Prostate gland (tissue), 2 donors: ENCODE measurements at regions not wholly inside any gene's neighbourhood (a gene's known extent, or its start where the extent isn't known, plus 50 kb on each side); places are given as distances from the start of the nearest gene placed in this dataset.

Experiments used
- DNase-seq: peaks from one replicate; pipeline ENCODE4 v3.0.0-alpha.2; 2019; ENCODE audit warnings: low spot score
- H3K27ac ChIP-seq, 2 donors: fragments of 200-600 bp; sonication (generic); 2 replicates each; pipeline ENCODE4 v1.5.1; 2017 to 2019
- H3K27me3 ChIP-seq: fragments of 200-600 bp; sonication (generic); replicated peaks from 2 replicates; pipeline ENCODE4 v1.5.1; 2019; ENCODE audit not compliant: insufficient read depth
- H3K36me3 ChIP-seq, 2 donors: fragments of 200-600 bp; sonication (generic); 1 replicate in 1 of 2; 2 replicates in 1 of 2; pipeline versions ENCODE4 v1.5.1 to v1.8.1; 2017 to 2019
- H3K4me1 ChIP-seq: fragments of 200-600 bp; sonication (generic); replicated peaks from 2 replicates; pipeline ENCODE4 v1.5.1; 2019
- H3K4me3 ChIP-seq, 2 donors: fragments of 200-600 bp; sonication (generic); 2 replicates each; pipeline ENCODE4 v1.5.1; 2017 to 2019
- H3K9me3 ChIP-seq: fragments of 200-600 bp; sonication (generic); 2 replicates; pipeline ENCODE4 v1.5.1; 2017
- POLR2A ChIP-seq: fragments of 450-650 bp; IDR thresholded peaks from one replicate; pipeline ENCODE4 v1.6.1; 2016; ENCODE audit warnings: antibody characterized with exemption, mild to moderate bottlenecking
- POLR2AphosphoS5 ChIP-seq: sonication (generic); formaldehyde crosslinking; IDR thresholded peaks from one replicate; pipeline ENCODE4 v1.6.1; 2017; ENCODE audit warnings: antibody characterized with exemption
- WGBS: methylation state at CpG from one replicate; pipeline ENCODE4 v1.1.5; 2018; 5-methylcytosine and 5-hydroxymethylcytosine counted together
- intact Hi-C: fragments of 100-400 bp; cut with DNase I; formaldehyde crosslinking; loops from one replicate; pipeline ENCODE4 v1.14.2; 2022
- TF ChIP-seq, protein P1 (sequence below), 4 experiments: fragments of 200-600 bp in 2 of 4; fragments of 450-650 bp in 2 of 4; sonication (generic) in 2 of 4; IDR thresholded peaks; 1 replicate in 3 of 4; 2 replicates in 1 of 4; pipeline ENCODE4 v1.5.1; 2016 to 2019; ENCODE audit warnings: antibody characterized with exemption in 4 of 4, mild to moderate bottlenecking in 2 of 4, moderate library complexity in 2 of 4

- DNase-seq = no peak
- Histone ChIP-seq H3K9me3 (no peaks in the 10 kb centered on the region), H3K27me3 (no peaks in the 10 kb centered on the region), H3K4me3 (no peak overlapping the region), H3K4me1 (no peaks in the 10 kb centered on the region), H3K36me3 (no peaks in the 10 kb centered on the region), H3K27ac (no peak overlapping the region)
- 54% methylated on average over 3 of the region's 3 CpGs for WGBS
- intact Hi-C loops = no loop called here
- TF ChIP-seq POLR2A (no peak), POLR2AphosphoS5 (no peak)
- TF ChIP-seq, protein P1, sequence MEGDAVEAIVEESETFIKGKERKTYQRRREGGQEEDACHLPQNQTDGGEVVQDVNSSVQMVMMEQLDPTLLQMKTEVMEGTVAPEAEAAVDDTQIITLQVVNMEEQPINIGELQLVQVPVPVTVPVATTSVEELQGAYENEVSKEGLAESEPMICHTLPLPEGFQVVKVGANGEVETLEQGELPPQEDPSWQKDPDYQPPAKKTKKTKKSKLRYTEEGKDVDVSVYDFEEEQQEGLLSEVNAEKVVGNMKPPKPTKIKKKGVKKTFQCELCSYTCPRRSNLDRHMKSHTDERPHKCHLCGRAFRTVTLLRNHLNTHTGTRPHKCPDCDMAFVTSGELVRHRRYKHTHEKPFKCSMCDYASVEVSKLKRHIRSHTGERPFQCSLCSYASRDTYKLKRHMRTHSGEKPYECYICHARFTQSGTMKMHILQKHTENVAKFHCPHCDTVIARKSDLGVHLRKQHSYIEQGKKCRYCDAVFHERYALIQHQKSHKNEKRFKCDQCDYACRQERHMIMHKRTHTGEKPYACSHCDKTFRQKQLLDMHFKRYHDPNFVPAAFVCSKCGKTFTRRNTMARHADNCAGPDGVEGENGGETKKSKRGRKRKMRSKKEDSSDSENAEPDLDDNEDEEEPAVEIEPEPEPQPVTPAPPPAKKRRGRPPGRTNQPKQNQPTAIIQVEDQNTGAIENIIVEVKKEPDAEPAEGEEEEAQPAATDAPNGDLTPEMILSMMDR (IDR thresholded peaks at IDR 0.05) = no peak
Measured at GRCh38 chr20:39292193-39292736, 330.1 kb downstream of the DHX35 start.

DNA sequence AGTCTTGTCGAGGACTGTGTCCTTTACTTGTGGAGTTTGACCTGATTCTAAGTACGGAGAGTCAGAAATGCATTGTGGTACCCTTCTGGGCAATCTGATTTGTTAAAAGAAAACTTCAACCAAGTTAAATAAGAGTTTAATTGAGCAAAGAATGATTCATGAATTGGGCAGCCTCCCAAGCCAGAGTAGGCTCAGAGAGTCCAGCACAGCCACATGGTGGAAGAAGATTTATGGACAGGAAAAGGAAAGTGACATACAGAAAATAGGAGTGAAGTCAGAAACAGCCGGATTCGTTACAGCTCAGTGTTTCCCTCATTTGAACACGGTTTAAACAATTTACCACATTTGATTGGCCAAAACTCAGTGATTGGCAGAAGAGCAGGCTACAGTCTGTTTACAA is 329.2 kb downstream of the DHX35 start:
- peak; percentile 65 for TF ChIP-seq POLR2AphosphoS5
- TF ChIP-seq, protein P1 (IDR thresholded peaks at IDR 0.05) = no peak
- no peak for TF ChIP-seq POLR2A
- peak; percentile 58 for DNase-seq
- Histone ChIP-seq H3K4me3 (no peak overlapping the region), H3K27me3 (no peaks in the 10 kb centered on the region), H3K4me1 (no peaks in the 10 kb centered on the region), H3K27ac (no peak overlapping the region), H3K9me3 (no peaks in the 10 kb centered on the region), H3K36me3 (no peaks in the 10 kb centered on the region)
- intact Hi-C loops = no loop called here
- WGBS = 12% methylated on average over 5 of the region's 5 CpGs

- Histone ChIP-seq H3K27ac (no peak overlapping the region), H3K4me1 (no peaks in the 10 kb centered on the region), H3K27me3 (no peaks in the 10 kb centered on the region), H3K36me3 (no peaks in the 10 kb centered on the region), H3K4me3 (no peak overlapping the region), H3K9me3 (no peaks in the 10 kb centered on the region)
- intact Hi-C loops = no loop called here
- no peak for DNase-seq
- TF ChIP-seq, protein P1 (IDR thresholded peaks at IDR 0.05) = no peak
- TF ChIP-seq POLR2A (no peak), POLR2AphosphoS5 (no peak)
Measured at GRCh38 chr20:39290575-39290974, 328.4 kb downstream of the DHX35 start.

DNA sequence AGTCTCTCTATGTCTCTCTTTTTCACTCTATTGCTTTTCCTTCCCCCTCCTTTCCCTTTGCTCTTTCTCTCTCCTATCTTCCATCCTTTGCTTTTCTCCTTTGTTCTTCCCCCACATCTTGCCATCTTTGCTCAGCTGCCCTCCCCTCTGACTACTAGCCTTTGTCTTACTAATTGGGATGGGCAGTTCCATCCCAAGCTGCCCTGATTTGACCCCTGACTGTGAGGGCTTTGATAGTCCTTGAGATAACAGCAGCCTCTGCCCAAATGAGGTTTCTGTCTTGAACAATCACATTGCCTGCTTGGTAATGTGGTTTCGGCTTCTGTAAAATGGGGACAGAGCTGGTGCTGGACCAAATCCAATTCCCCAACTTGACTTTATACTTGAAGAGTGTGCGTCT is 327.7 kb downstream of the DHX35 start:
- 98% methylated on average over 2 of the region's 2 CpGs for WGBS
- H3K36me3 ChIP-seq = no peaks in the 10 kb centered on the region
- TF ChIP-seq, protein P1 (IDR thresholded peaks at IDR 0.05) = no peak
- TF ChIP-seq POLR2A = no peak
- no peak for TF ChIP-seq POLR2AphosphoS5
- no peaks in the 10 kb centered on the region for H3K9me3 ChIP-seq
- no peak overlapping the region for H3K4me3 ChIP-seq
- H3K4me1 ChIP-seq = no peaks in the 10 kb centered on the region
- no peak overlapping the region for H3K27ac ChIP-seq
- DNase-seq = no peak
- H3K27me3 ChIP-seq = no peaks in the 10 kb centered on the region
- intact Hi-C loops = no loop called here

DNA sequence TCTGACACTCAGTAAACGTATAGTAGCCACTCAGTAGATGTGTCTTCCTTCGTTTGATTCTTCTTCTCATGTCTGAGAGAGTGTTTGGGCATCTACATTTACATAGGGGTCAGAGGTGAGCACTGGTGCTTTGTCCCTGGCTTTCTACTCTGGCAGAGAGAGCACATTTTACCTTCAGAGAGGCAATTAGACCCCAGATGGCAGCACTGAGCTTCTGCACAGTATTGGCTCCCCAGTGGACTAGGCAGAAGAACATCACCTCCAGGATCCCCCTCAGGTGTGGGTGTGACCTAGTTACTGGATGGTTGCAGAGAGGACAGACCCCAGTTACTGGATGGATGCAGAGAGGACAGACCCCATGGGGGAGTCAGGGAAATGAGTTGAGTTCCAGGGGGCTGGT is 327.2 kb downstream of the DHX35 start:
- DNase-seq = no peak
- no peak overlapping the region for H3K27ac ChIP-seq
- intact Hi-C loops = no loop called here
- no peak overlapping the region for H3K4me3 ChIP-seq
- no peak for TF ChIP-seq POLR2AphosphoS5
- no peak for TF ChIP-seq POLR2A
- TF ChIP-seq, protein P1 (IDR thresholded peaks at IDR 0.05) = no peak
- 76% methylated on average over 2 of the region's 2 CpGs for WGBS
- no peaks in the 10 kb centered on the region for H3K36me3 ChIP-seq
- H3K9me3 ChIP-seq = no peaks in the 10 kb centered on the region
- H3K27me3 ChIP-seq = no peaks in the 10 kb centered on the region
- no peaks in the 10 kb centered on the region for H3K4me1 ChIP-seq
